ENCODE measurements at regions not wholly inside any gene's neighbourhood (a gene's known extent, or its start where the extent isn't known, plus 50 kb on each side); places are given as distances from the start of the nearest gene placed in this dataset.

GRCh38 chr10:3891396-3891795 lies 106.4 kb upstream of the KLF6 start (continued):
- no peak for TF ChIP-seq PHF8 (IDR thresholded peaks at IDR 0.05; ENCODE audit: borderline replicate concordance, low read length)
- no peak for TF ChIP-seq ILF3 (IDR thresholded peaks at IDR 0.05; ENCODE audit: borderline replicate concordance)
- TF ChIP-seq DIDO1 (tag; IDR thresholded peaks at IDR 0.05; ENCODE audit: low read depth): no peak
- TF ChIP-seq GATA2 (CRISPR knock-in tag; IDR thresholded peaks at IDR 0.05): no peak
- TF ChIP-seq CEBPG (CRISPR knock-in tag; IDR thresholded peaks at IDR 0.05): no peak
- peak in 1 of 2 experiments; percentile 43; a peak in 1 of 4 replicates for TF ChIP-seq CEBPG (tag; conservative IDR thresholded peaks at IDR 0.05 in 1 of 2, IDR thresholded peaks at IDR 0.05 in 1 of 2)
- no peak for TF ChIP-seq OTX1 (CRISPR knock-in tag; IDR thresholded peaks at IDR 0.05)
- no peak for TF ChIP-seq MEF2D (tag; conservative IDR thresholded peaks at IDR 0.05; ENCODE audit: low read depth)
- TF ChIP-seq HNRNPK (IDR thresholded peaks at IDR 0.05; ENCODE audit: low read depth, low read length, poor library complexity, severe bottlenecking): no peak
- no peak for TF ChIP-seq YBX1 (IDR thresholded peaks at IDR 0.05)
- TF ChIP-seq MAZ (CRISPR knock-in tag; conservative IDR thresholded peaks at IDR 0.05 in 1 of 2, IDR thresholded peaks at IDR 0.05 in 1 of 2): no peak
- TF ChIP-seq SNAPC5 (CRISPR knock-in tag; IDR thresholded peaks at IDR 0.05): no peak
- 0 out of 2 replicates have a peak, but pooled peaks have one; percentile 9 for TF ChIP-seq HEY1 (CRISPR knock-in tag; IDR thresholded peaks at IDR 0.05; ENCODE audit: borderline replicate concordance)
- no peak for TF ChIP-seq STAG1 (CRISPR knock-in tag; IDR thresholded peaks at IDR 0.05; ENCODE audit: borderline replicate concordance)
- TF ChIP-seq LEF1 (IDR thresholded peaks at IDR 0.05): 0 out of 2 replicates have a peak, but pooled peaks have one; percentile 8
- no peak for TF ChIP-seq ZFP1 (CRISPR knock-in tag; IDR thresholded peaks at IDR 0.05)
- no peak for TF ChIP-seq ZNF431 (CRISPR knock-in tag; IDR thresholded peaks at IDR 0.05)
- no peak for TF ChIP-seq CEBPB (tag; IDR thresholded peaks at IDR 0.05)
- no peak for TF ChIP-seq ZNF76 (CRISPR knock-in tag; IDR thresholded peaks at IDR 0.05; ENCODE audit: borderline replicate concordance)
- TF ChIP-seq MTA1 (IDR thresholded peaks at IDR 0.05; ENCODE audit: borderline replicate concordance): no peak
- TF ChIP-seq FOXJ3 (CRISPR knock-in tag; IDR thresholded peaks at IDR 0.05): no peak
- peak; percentile 21; the same call in 1 of the 2 replicates for TF ChIP-seq ARID1B (IDR thresholded peaks at IDR 0.05)
- no peak for TF ChIP-seq CHD2 (IDR thresholded peaks at IDR 0.05; ENCODE audit: low read depth, low read length)
- no peak for TF ChIP-seq HMG20B (CRISPR knock-in tag; IDR thresholded peaks at IDR 0.05)
- TF ChIP-seq FOSL1 (tag; conservative IDR thresholded peaks at IDR 0.05): peak; percentile 49; the same call in 1 of the 2 replicates

Data from K562 (cell line).